ENCODE measurements at regions not wholly inside any gene's neighbourhood (a gene's known extent, or its start where the extent isn't known, plus 50 kb on each side); places are given as distances from the start of the nearest gene placed in this dataset.

GRCh38 chr4:32917586-32917985, 2197.4 kb downstream of the PCDH7 start:
- Histone ChIP-seq H3K27me3 (no peaks in the 10 kb centered on the region), H3K36me3 (no peaks in the 10 kb centered on the region), H3K4me1 (no peaks in the 10 kb centered on the region), H3K27ac (no peak overlapping the region), H3K4me3 (no peak overlapping the region), H3K9me3 (peaks cover 0 to 5% (median 2%) of the 10 kb centered on the region in 4 donors)
- TF ChIP-seq POLR2A (IDR thresholded peaks at IDR 0.05) (no peak), POLR2AphosphoS5 (IDR thresholded peaks at IDR 0.05) (no peak), EP300 (IDR thresholded peaks at IDR 0.05) (no peak)
- TF ChIP-seq, protein P1, sequence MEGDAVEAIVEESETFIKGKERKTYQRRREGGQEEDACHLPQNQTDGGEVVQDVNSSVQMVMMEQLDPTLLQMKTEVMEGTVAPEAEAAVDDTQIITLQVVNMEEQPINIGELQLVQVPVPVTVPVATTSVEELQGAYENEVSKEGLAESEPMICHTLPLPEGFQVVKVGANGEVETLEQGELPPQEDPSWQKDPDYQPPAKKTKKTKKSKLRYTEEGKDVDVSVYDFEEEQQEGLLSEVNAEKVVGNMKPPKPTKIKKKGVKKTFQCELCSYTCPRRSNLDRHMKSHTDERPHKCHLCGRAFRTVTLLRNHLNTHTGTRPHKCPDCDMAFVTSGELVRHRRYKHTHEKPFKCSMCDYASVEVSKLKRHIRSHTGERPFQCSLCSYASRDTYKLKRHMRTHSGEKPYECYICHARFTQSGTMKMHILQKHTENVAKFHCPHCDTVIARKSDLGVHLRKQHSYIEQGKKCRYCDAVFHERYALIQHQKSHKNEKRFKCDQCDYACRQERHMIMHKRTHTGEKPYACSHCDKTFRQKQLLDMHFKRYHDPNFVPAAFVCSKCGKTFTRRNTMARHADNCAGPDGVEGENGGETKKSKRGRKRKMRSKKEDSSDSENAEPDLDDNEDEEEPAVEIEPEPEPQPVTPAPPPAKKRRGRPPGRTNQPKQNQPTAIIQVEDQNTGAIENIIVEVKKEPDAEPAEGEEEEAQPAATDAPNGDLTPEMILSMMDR (IDR thresholded peaks at IDR 0.05): no peak
- DNase-seq: no peak
- intact Hi-C loops (cut with DNase I; ENCODE audit: low total_unique reads): no loop called here

DNA sequence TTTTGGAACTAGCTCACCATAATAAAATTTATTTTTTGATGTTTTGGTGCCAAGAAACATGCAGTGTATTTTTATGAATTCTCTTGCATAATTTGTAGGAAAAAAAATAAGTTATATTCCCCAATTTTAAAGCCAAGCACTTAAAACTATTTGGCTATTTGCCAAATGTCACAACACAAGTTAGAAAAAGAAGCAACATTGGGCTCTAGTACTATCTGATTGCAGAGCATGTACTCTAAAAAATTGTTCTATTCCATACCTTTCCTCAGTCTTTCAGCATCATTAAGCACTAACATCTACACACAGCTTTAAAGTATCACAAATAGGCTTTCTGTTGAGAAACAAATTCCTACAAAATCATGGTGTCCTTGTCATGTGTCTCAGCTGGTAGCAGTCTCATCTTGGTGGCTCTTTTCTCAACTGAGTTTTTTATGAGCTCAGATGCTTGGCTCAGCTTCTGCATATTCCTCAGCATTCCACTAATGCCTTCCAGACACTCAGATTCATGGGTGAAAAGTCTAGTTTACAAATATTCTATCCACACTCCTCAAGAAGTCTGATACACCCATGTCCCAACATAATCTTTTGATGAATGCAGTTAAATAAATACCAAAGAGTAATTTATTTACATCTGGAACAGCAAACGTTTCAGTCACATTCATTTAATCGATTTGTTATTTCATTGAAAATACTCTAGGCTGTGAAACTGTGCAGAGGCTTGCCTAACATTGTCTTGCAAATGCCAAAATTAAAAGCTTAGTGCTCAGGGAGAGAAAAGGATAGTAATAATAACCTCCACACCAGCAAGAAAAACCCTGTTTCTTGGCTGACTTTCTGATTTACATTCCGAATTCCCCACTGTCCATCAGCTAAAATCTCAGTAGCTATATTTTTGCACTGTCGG, 2209.9 kb downstream of the PCDH7 start:
- intact Hi-C loops (cut with DNase I; ENCODE audit: low total_unique reads): no loop called here
- TF ChIP-seq, protein P1 (IDR thresholded peaks at IDR 0.05): no peak
- TF ChIP-seq POLR2A (IDR thresholded peaks at IDR 0.05) (no peak), EP300 (IDR thresholded peaks at IDR 0.05) (no peak), POLR2AphosphoS5 (IDR thresholded peaks at IDR 0.05) (no peak)
- H3K27ac ChIP-seq: no peak overlapping the region

GRCh38 chr4:32930700-32931099, 2210.5 kb downstream of the PCDH7 start:
- WGBS, 5 donors: 11 to 30% (median 26%) methylated on average over 1 of the region's 1 CpG
- H3K4me1 ChIP-seq: peaks cover 0 to 10% (median 0%) of the 10 kb centered on the region in 4 donors
- H3K9me3 ChIP-seq: peaks cover 0 to 3% (median 0%) of the 10 kb centered on the region in 4 donors
- H3K4me3 ChIP-seq: no peak overlapping the region
- no peaks in the 10 kb centered on the region for H3K36me3 ChIP-seq
- DNase-seq: no peak
- TF ChIP-seq, protein P1 (IDR thresholded peaks at IDR 0.05): no peak
- TF ChIP-seq POLR2AphosphoS5 (IDR thresholded peaks at IDR 0.05): no peak
- no peak for TF ChIP-seq EP300 (IDR thresholded peaks at IDR 0.05)
- no peak for TF ChIP-seq POLR2A (IDR thresholded peaks at IDR 0.05)
- no peaks in the 10 kb centered on the region for H3K27me3 ChIP-seq
- H3K27ac ChIP-seq: no peak overlapping the region
- intact Hi-C loops (cut with DNase I; ENCODE audit: low total_unique reads): no loop called here

More for the DNA sequence above, 2209.9 kb downstream of the PCDH7 start:
- 45 to 61% (median 55%) methylated on average over 4 of the region's 4 CpGs for WGBS, 5 donors
- peak in 1 of 2 donors; percentile 20 for DNase-seq
- Histone ChIP-seq H3K36me3 (no peaks in the 10 kb centered on the region), H3K4me1 (peaks cover 0 to 10% (median 0%) of the 10 kb centered on the region in 4 donors), H3K27me3 (no peaks in the 10 kb centered on the region), H3K9me3 (peaks cover 0 to 3% (median 0%) of the 10 kb centered on the region in 4 donors), H3K4me3 (no peak overlapping the region)

DNA sequence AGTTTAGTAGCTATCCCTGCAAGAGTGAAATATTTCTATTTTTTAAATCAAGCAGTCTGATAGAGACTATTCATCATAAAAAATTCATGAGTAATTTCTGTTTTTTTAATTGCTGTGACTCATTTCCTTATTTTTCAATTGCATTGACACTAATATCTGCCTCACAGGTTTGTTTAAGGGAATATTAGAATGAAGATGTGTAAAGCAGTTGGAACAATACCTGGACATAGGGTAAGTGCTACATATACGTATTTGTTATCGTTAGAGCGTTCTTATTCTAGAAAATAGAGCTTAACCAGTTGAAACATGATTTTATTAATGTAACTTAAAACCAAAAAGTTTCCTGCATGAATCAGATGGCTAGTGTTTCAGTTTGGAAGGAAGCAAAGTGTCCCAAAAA, 2211.3 kb downstream of the PCDH7 start:
- peaks cover 0 to 3% (median 0%) of the 10 kb centered on the region in 4 donors for H3K9me3 ChIP-seq
- intact Hi-C loops (cut with DNase I; ENCODE audit: low total_unique reads): no loop called here
- H3K27ac ChIP-seq: no peak overlapping the region
- H3K36me3 ChIP-seq: no peaks in the 10 kb centered on the region
- no peaks in the 10 kb centered on the region for H3K27me3 ChIP-seq
- peaks cover 0 to 10% (median 0%) of the 10 kb centered on the region in 4 donors for H3K4me1 ChIP-seq
- no peak overlapping the region for H3K4me3 ChIP-seq
- 17 to 48% (median 31%) methylated on average over 3 of the region's 3 CpGs for WGBS, 5 donors
- TF ChIP-seq EP300 (IDR thresholded peaks at IDR 0.05) (no peak), POLR2A (IDR thresholded peaks at IDR 0.05) (no peak), POLR2AphosphoS5 (IDR thresholded peaks at IDR 0.05) (no peak)
- TF ChIP-seq, protein P1 (IDR thresholded peaks at IDR 0.05): no peak
- no peak for DNase-seq

Measured in stomach (tissue), 8 donors.